K562 (cell line): ENCODE measurements at regions not wholly inside any gene's neighbourhood (a gene's known extent, or its start where the extent isn't known, plus 50 kb on each side); places are given as distances from the start of the nearest gene placed in this dataset.

Experiments
- ATAC-seq: fragments of 200-7000 bp; cut with Tn5 transposase; 3 replicates; pipeline ENCODE4 v1.9.1; 2020; ENCODE audit warnings: moderate library complexity
- BruUV-seq: library from RNA; stranded (reverse); fragments of 400-500 nt; replicated peaks from 2 replicates; lab custom pipeline; 2021; lab: Mats Ljungman, UMichigan
- CTCF ChIA-PET: fragments of 300-600 bp; formaldehyde crosslinking; extraction: SDS; loops from one replicate; lab custom pipeline; 2021; ENCODE audit warnings: low intra/inter-chr PET ratio; lab: Yijun Ruan, JAX
- POLR2A ChIA-PET: fragments of 300-600, 350-650 bp; sonication (Branson Sonifier 250); formaldehyde crosslinking; extraction: SDS; loops from one replicate; lab custom pipeline; 2021; ENCODE audit warnings: antibody characterized with exemption, inconsistent platforms; lab: Yijun Ruan, JAX
- DNase-seq, 4 experiments: peaks; one replicate each; pipeline versions ENCODE4 v3.0.0 to v3.0.0-alpha.2; 2011 to 2018; ENCODE audit warnings: low spot score in 3 of 4, mixed read lengths in 3 of 4; ENCODE audit errors: extremely low read depth in 1 of 4
- FAIRE-seq: peaks from 2 replicates; lab custom pipeline; 2011; peaks lifted over from hg19 to GRCh38; lab: Jason Lieb, UNC
- H2AFZ ChIP-seq: 2 replicates; pipeline ENCODE4 v1.6.0; 2011; ENCODE audit warnings: low read depth, low read length, control low read depth, inconsistent platforms
- H3K27ac ChIP-seq: fragments of 200-600 bp; 3 replicates; pipeline ENCODE4 v1.8.0; 2011; ENCODE audit warnings: low read depth, mild to moderate bottlenecking, control low read depth, inconsistent platforms, low read length, moderate library complexity, mixed read lengths; ENCODE audit errors: extremely low read depth
- H3K27me3 ChIP-seq, 2 experiments: fragments of 300-600 bp in 1 of 2; 2 replicates in 1 of 2; 3 replicates in 1 of 2; pipeline versions ENCODE4 v1.6.0 to v1.8.0; 2011; ENCODE audit warnings: inconsistent platforms in 2 of 2, low read length in 2 of 2, mild to moderate bottlenecking in 1 of 2, mixed read lengths in 1 of 2, moderate library complexity in 1 of 2; ENCODE audit not compliant: control insufficient read depth in 2 of 2, insufficient read depth in 2 of 2
- H3K36me3 ChIP-seq: fragments of 300-600 bp; 3 replicates; pipeline ENCODE4 v1.8.0; 2011; ENCODE audit warnings: mild to moderate bottlenecking, low read length, inconsistent platforms; ENCODE audit not compliant: control insufficient read depth, insufficient read depth
- H3K4me1 ChIP-seq, 2 experiments: fragments of 200-600 bp in 1 of 2; replicated peaks in 1 of 2; 2 replicates in 1 of 2; 3 replicates in 1 of 2; pipeline versions ENCODE4 v1.5.1 to v1.8.0; 2011; ENCODE audit warnings: inconsistent platforms in 2 of 2, low read length in 2 of 2, mild to moderate bottlenecking in 1 of 2, mixed read lengths in 1 of 2, moderate library complexity in 1 of 2; ENCODE audit not compliant: control insufficient read depth in 2 of 2, insufficient read depth in 2 of 2
- H3K4me2 ChIP-seq: 2 replicates; pipeline ENCODE4 v1.6.1; 2011; ENCODE audit warnings: low read length, control low read depth, inconsistent platforms, mixed read lengths; ENCODE audit not compliant: insufficient read depth
- H3K4me3 ChIP-seq: fragments of 200-600 bp; sonication (generic), shearing (Covaris generic); 2 replicates; pipeline ENCODE4 v1.5.1; 2016; ENCODE audit warnings: control low read depth, inconsistent platforms
- H3K79me2 ChIP-seq: fragments of 200-600 bp; 3 replicates; pipeline ENCODE4 v1.8.0; 2011; ENCODE audit warnings: low read length, inconsistent platforms; ENCODE audit not compliant: control insufficient read depth, insufficient read depth
- H3K9ac ChIP-seq, 2 experiments: 2 replicates each; pipeline versions ENCODE4 v1.6.0 to v1.6.1; 2011; ENCODE audit warnings: low read depth in 2 of 2, low read length in 2 of 2, control low read depth in 1 of 2, inconsistent platforms in 1 of 2, mild to moderate bottlenecking in 1 of 2, mixed read lengths in 1 of 2; ENCODE audit not compliant: insufficient read depth in 1 of 2
- H3K9me1 ChIP-seq: one replicate; pipeline ENCODE4 v1.6.0; 2011; ENCODE audit warnings: inconsistent platforms, mild to moderate bottlenecking, low read length, moderate library complexity; ENCODE audit not compliant: control insufficient read depth, insufficient read depth
- H3K9me3 ChIP-seq: replicated peaks from 2 replicates; pipeline ENCODE4 v1.5.1; 2011; ENCODE audit warnings: low read depth, low read length, inconsistent platforms; ENCODE audit not compliant: control insufficient read depth, insufficient read depth
- H4K20me1 ChIP-seq: replicated peaks from 2 replicates; pipeline ENCODE4 v1.6.1; 2011; ENCODE audit warnings: low read length, inconsistent platforms, mixed read lengths; ENCODE audit not compliant: control insufficient read depth, insufficient read depth
- CBFA2T2 ChIP-seq: fragments of 450-650 bp; conservative IDR thresholded peaks from 2 replicates; pipeline ENCODE4 v1.6.1; 2017; ENCODE audit warnings: mild to moderate bottlenecking
- FOSL1 ChIP-seq: fragments of 200-800 bp; sonication (Bioruptor generic); conservative IDR thresholded peaks from 2 replicates; pipeline ENCODE4 v1.6.1; 2016; ENCODE audit warnings: missing genetic modification characterization, missing compliant biosample characterization
- MAFF ChIP-seq: IDR thresholded peaks from 2 replicates; pipeline ENCODE4 v1.6.1; 2012; ENCODE audit warnings: low read length, improper control_type of control experiment
- MGA ChIP-seq: fragments of 450-650 bp; IDR thresholded peaks from 2 replicates; pipeline ENCODE4 v1.6.1; 2016; ENCODE audit warnings: mild to moderate bottlenecking, moderate library complexity
- NCOA2 ChIP-seq, 2 experiments: fragments of 450-650 bp; IDR thresholded peaks; 2 replicates each; pipeline ENCODE4 v1.6.1; 2018; ENCODE audit warnings: mild to moderate bottlenecking in 2 of 2, moderate library complexity in 1 of 2; ENCODE audit not compliant: partially characterized antibody in 2 of 2
- ZNF780A ChIP-seq: fragments of 250-450 bp; sonication (Bioruptor Pico); IDR thresholded peaks from 2 replicates; pipeline ENCODE4 v1.5.0; 2021; ENCODE audit warnings: mild to moderate bottlenecking
- WGBS: fragments of 100-300 bp; shearing (Covaris generic); methylation state at CpG from one replicate; pipeline ENCODE4 v1.1.6; 2016; ENCODE audit warnings: low coverage, mixed read lengths; ENCODE audit not compliant: insufficient coverage; ENCODE audit errors: missing lambda C conversion rate; 5-methylcytosine and 5-hydroxymethylcytosine counted together
- in situ Hi-C: fragments of 300-500 bp; cut with MboI; formaldehyde crosslinking; loops from 4 replicates; pipeline ENCODE4 v1.15.0; 2018; ENCODE audit warnings: inconsistent platforms, mixed read lengths
- intact Hi-C: fragments of 100-400 bp; cut with micrococcal nuclease; formaldehyde crosslinking; loops from 2 replicates; pipeline ENCODE4 v1.14.2; 2022

- CTCF ChIA-PET = no interaction called here
- Histone ChIP-seq H3K4me2 (no peak overlapping the region), H3K27ac (no peak overlapping the region)
Observed at GRCh38 chr10:88110355-88110754, 246.9 kb downstream of the PTEN start.

GRCh38 chr10:88110822-88111221, 247.4 kb downstream of the PTEN start:
- in situ Hi-C loops (no loop called here), intact Hi-C loops (no loop called here)
- Histone ChIP-seq H3K9me3 (no peaks in the 10 kb centered on the region), H3K4me2 (no peak overlapping the region), H3K4me3 (no peak overlapping the region), H3K9ac (no peak overlapping the region), H3K36me3 (no peaks in the 10 kb centered on the region), H4K20me1 (no peaks in the 10 kb centered on the region), H3K9me1 (no peaks in the 10 kb centered on the region), H3K27ac (no peak overlapping the region), H3K4me1 (no peaks in the 10 kb centered on the region; a peak in 1 of 5 replicates), H3K79me2 (no peaks in the 10 kb centered on the region), H3K27me3 (0 out of 5 replicates have a peak, but pooled peaks cover 0 to 3% of the 10 kb centered on the region in 2 experiments), H2AFZ (no peak overlapping the region)
- DNase-seq (no peak), FAIRE-seq (no peak), ATAC-seq (no peak)
- POLR2A ChIA-PET = interaction anchor here (1.0 kb wide), 1 partner anchor 249 kb away, joined by 5 read pairs; no protein-coding TSS in a partner anchor
- CTCF ChIA-PET = no interaction called here
- BruUV-seq = no TSS peak
- WGBS = 13% methylated on average over 2 of the region's 3 CpGs
- TF ChIP-seq MGA (no peak), NCOA2 (IDR thresholded peaks at IDR 0.05; ENCODE audit: partially characterized antibody in 2 of 2) (no peak), CBFA2T2 (no peak), ZNF780A (no peak)

More at GRCh38 chr10:88110355-88110754, 246.9 kb downstream of the PTEN start:
- Histone ChIP-seq H3K27me3 (0 out of 5 replicates have a peak, but pooled peaks cover 0 to 3% of the 10 kb centered on the region in 2 experiments), H3K4me3 (no peak overlapping the region), H3K9me3 (no peaks in the 10 kb centered on the region), H3K79me2 (no peaks in the 10 kb centered on the region), H4K20me1 (no peaks in the 10 kb centered on the region), H3K4me1 (no peaks in the 10 kb centered on the region; a peak in 1 of 5 replicates), H3K9me1 (no peaks in the 10 kb centered on the region), H3K9ac (no peak overlapping the region), H3K36me3 (no peaks in the 10 kb centered on the region), H2AFZ (no peak overlapping the region)
- ATAC-seq (no peak), DNase-seq (no peak), FAIRE-seq (no peak)
- no peak for TF ChIP-seq MAFF
- TF ChIP-seq FOSL1 (tag) = peak; percentile 43; the same call in 1 of the 2 replicates
- intact Hi-C loops = no loop called here
- POLR2A ChIA-PET = interaction anchor here (1.0 kb wide), 1 partner anchor 248 kb away, joined by 5 read pairs; no protein-coding TSS in a partner anchor
- in situ Hi-C loops = no loop called here
- BruUV-seq = no TSS peak
